Mesothelial cell of epicardium (in vitro differentiated cells): ENCODE measurements at regions not wholly inside any gene's neighbourhood (a gene's known extent, or its start where the extent isn't known, plus 50 kb on each side); places are given as distances from the start of the nearest gene placed in this dataset.
"Not testable (repeated sequence)": the region's sequence is repeated elsewhere in the genome, so short reads cannot be mapped to it uniquely, and the experiment has no call there.

Experiments used
- DNase-seq, 2 experiments: peaks; one replicate each; pipeline ENCODE4 v3.0.0; 2021; ENCODE audit warnings: low spot score in 2 of 2; ENCODE audit not compliant: unreplicated experiment in 2 of 2
- H3K27ac Mint-ChIP-seq: 2 replicates; pipeline ENCODE4 v1.8.0; 2021; ENCODE audit warnings: mixed read lengths
- H3K27me3 Mint-ChIP-seq: 2 replicates; pipeline ENCODE4 v1.8.0; 2021; ENCODE audit warnings: low read depth, mixed read lengths
- H3K36me3 Mint-ChIP-seq: 2 replicates; pipeline ENCODE4 v1.8.0; 2021; ENCODE audit warnings: mixed read lengths
- H3K4me1 Mint-ChIP-seq: 2 replicates; pipeline ENCODE4 v1.8.0; 2021; ENCODE audit warnings: mixed read lengths
- H3K4me3 Mint-ChIP-seq: 2 replicates; pipeline ENCODE4 v1.8.0; 2021; ENCODE audit warnings: mild to moderate bottlenecking, moderate library complexity, mixed read lengths
- H3K9me3 Mint-ChIP-seq: 2 replicates; pipeline ENCODE4 v1.8.0; 2021; ENCODE audit warnings: mixed read lengths

GRCh38 chr2:89246027-89246426 lies 554.6 kb downstream of the RPIA start:
- not testable (repeated sequence) for H3K27me3 Mint-ChIP-seq, DNase-seq, H3K4me3 Mint-ChIP-seq, H3K36me3 Mint-ChIP-seq, H3K4me1 Mint-ChIP-seq, H3K27ac Mint-ChIP-seq
- H3K9me3 Mint-ChIP-seq: peaks cover 21% of the 10 kb centered on the region

- not testable (repeated sequence) for H3K36me3 Mint-ChIP-seq, DNase-seq, H3K27ac Mint-ChIP-seq, H3K4me3 Mint-ChIP-seq, H3K27me3 Mint-ChIP-seq, H3K4me1 Mint-ChIP-seq
- peaks cover 17% of the 10 kb centered on the region for H3K9me3 Mint-ChIP-seq
Observed at GRCh38 chr2:89246620-89247019, 555.1 kb downstream of the RPIA start.

GRCh38 chr2:89255013-89255412 lies 563.5 kb downstream of the RPIA start:
- H3K27ac Mint-ChIP-seq, H3K36me3 Mint-ChIP-seq: not testable (repeated sequence)

GRCh38 chr2:89273443-89273842 lies 582.0 kb downstream of the RPIA start:
- not testable (repeated sequence) for H3K9me3 Mint-ChIP-seq

More at GRCh38 chr2:89255013-89255412, 563.5 kb downstream of the RPIA start:
- H3K27me3 Mint-ChIP-seq, H3K9me3 Mint-ChIP-seq, H3K4me3 Mint-ChIP-seq, DNase-seq, H3K4me1 Mint-ChIP-seq: not testable (repeated sequence)

GRCh38 chr2:89280536-89280935 lies 589.1 kb downstream of the RPIA start:
- H3K27me3 Mint-ChIP-seq, H3K4me3 Mint-ChIP-seq, H3K27ac Mint-ChIP-seq, H3K9me3 Mint-ChIP-seq, H3K36me3 Mint-ChIP-seq, H3K4me1 Mint-ChIP-seq, DNase-seq: not testable (repeated sequence)

More at GRCh38 chr2:89273443-89273842, 582.0 kb downstream of the RPIA start:
- H3K27ac Mint-ChIP-seq, H3K27me3 Mint-ChIP-seq, H3K36me3 Mint-ChIP-seq, DNase-seq, H3K4me1 Mint-ChIP-seq, H3K4me3 Mint-ChIP-seq: not testable (repeated sequence)

- DNase-seq: not testable (repeated sequence)
Observed at GRCh38 chr2:89286448-89287080, 595.1 kb downstream of the RPIA start.

GRCh38 chr2:89287084-89287483 lies 595.6 kb downstream of the RPIA start:
- not testable (repeated sequence) for H3K36me3 Mint-ChIP-seq, H3K27ac Mint-ChIP-seq, H3K4me1 Mint-ChIP-seq, H3K27me3 Mint-ChIP-seq, H3K9me3 Mint-ChIP-seq, H3K4me3 Mint-ChIP-seq, DNase-seq

More at GRCh38 chr2:89286448-89287080, 595.1 kb downstream of the RPIA start:
- H3K27me3 Mint-ChIP-seq, H3K36me3 Mint-ChIP-seq, H3K4me3 Mint-ChIP-seq, H3K27ac Mint-ChIP-seq, H3K4me1 Mint-ChIP-seq, H3K9me3 Mint-ChIP-seq: not testable (repeated sequence)

GRCh38 chr2:89291717-89292298 lies 600.3 kb downstream of the RPIA start:
- H3K4me3 Mint-ChIP-seq, DNase-seq, H3K36me3 Mint-ChIP-seq, H3K27ac Mint-ChIP-seq, H3K27me3 Mint-ChIP-seq, H3K4me1 Mint-ChIP-seq, H3K9me3 Mint-ChIP-seq: not testable (repeated sequence)

- not testable (repeated sequence) for H3K27ac Mint-ChIP-seq, H3K4me3 Mint-ChIP-seq, H3K36me3 Mint-ChIP-seq, H3K9me3 Mint-ChIP-seq, H3K27me3 Mint-ChIP-seq, H3K4me1 Mint-ChIP-seq, DNase-seq
Observed at GRCh38 chr2:89293399-89293798, 601.9 kb downstream of the RPIA start.

GRCh38 chr2:89294335-89294734 lies 602.9 kb downstream of the RPIA start:
- H3K9me3 Mint-ChIP-seq, H3K36me3 Mint-ChIP-seq, H3K4me1 Mint-ChIP-seq, H3K4me3 Mint-ChIP-seq, H3K27me3 Mint-ChIP-seq, DNase-seq, H3K27ac Mint-ChIP-seq: not testable (repeated sequence)

- not testable (repeated sequence) for H3K27ac Mint-ChIP-seq, H3K9me3 Mint-ChIP-seq, H3K27me3 Mint-ChIP-seq, H3K4me1 Mint-ChIP-seq, H3K4me3 Mint-ChIP-seq, DNase-seq, H3K36me3 Mint-ChIP-seq
Observed at GRCh38 chr2:89296820-89297398, 605.4 kb downstream of the RPIA start.

- H3K36me3 Mint-ChIP-seq, H3K4me1 Mint-ChIP-seq: not testable (repeated sequence)
Observed at GRCh38 chr2:89299196-89299595, 607.7 kb downstream of the RPIA start.

GRCh38 chr2:89305623-89306022 lies 614.1 kb downstream of the RPIA start:
- not testable (repeated sequence) for H3K36me3 Mint-ChIP-seq, H3K27me3 Mint-ChIP-seq, DNase-seq, H3K4me1 Mint-ChIP-seq, H3K27ac Mint-ChIP-seq, H3K4me3 Mint-ChIP-seq, H3K9me3 Mint-ChIP-seq

More at GRCh38 chr2:89299196-89299595, 607.7 kb downstream of the RPIA start:
- DNase-seq, H3K9me3 Mint-ChIP-seq, H3K27me3 Mint-ChIP-seq, H3K27ac Mint-ChIP-seq, H3K4me3 Mint-ChIP-seq: not testable (repeated sequence)

- H3K4me1 Mint-ChIP-seq, H3K4me3 Mint-ChIP-seq, H3K27ac Mint-ChIP-seq, H3K27me3 Mint-ChIP-seq, H3K9me3 Mint-ChIP-seq, H3K36me3 Mint-ChIP-seq, DNase-seq: not testable (repeated sequence)
Observed at GRCh38 chr2:89306869-89307637, 615.6 kb downstream of the RPIA start.
